Neural cell (in vitro differentiated cells): ENCODE measurements at regions not wholly inside any gene's neighbourhood (a gene's known extent, or its start where the extent isn't known, plus 50 kb on each side); places are given as distances from the start of the nearest gene placed in this dataset.

ENCODE experiments used
- EP300 ChIP-seq: fragments of 450-650 bp; conservative IDR thresholded peaks from 2 replicates; pipeline ENCODE4 v1.6.1; 2014; ENCODE audit warnings: antibody characterized with exemption, mild to moderate bottlenecking, moderate library complexity; ENCODE audit not compliant: poor library complexity, severe bottlenecking
- EZH2 ChIP-seq: fragments of 200-600, 300-800 bp; shearing (Covaris generic), sonication (generic); IDR thresholded peaks from 2 replicates; pipeline ENCODE4 v1.6.1; 2014; ENCODE audit warnings: antibody characterized with exemption, low read length, borderline replicate concordance, mild to moderate bottlenecking; ENCODE audit not compliant: insufficient read depth, poor library complexity, severe bottlenecking
- MXI1 ChIP-seq: fragments of 450-650 bp; conservative IDR thresholded peaks from 2 replicates; pipeline ENCODE4 v1.6.1; 2014; ENCODE audit warnings: antibody characterized with exemption, mild to moderate bottlenecking; ENCODE audit not compliant: poor library complexity, severe bottlenecking
- POLR2AphosphoS5 ChIP-seq: IDR thresholded peaks from 2 replicates; pipeline ENCODE4 v1.6.1; 2012
- RAD21 ChIP-seq: fragments of 450-650 bp; conservative IDR thresholded peaks from 2 replicates; pipeline ENCODE4 v1.6.1; 2014; ENCODE audit warnings: antibody characterized with exemption, mild to moderate bottlenecking, moderate library complexity
- TAF1 ChIP-seq: IDR thresholded peaks from 2 replicates; pipeline ENCODE4 v1.6.1; 2012; ENCODE audit warnings: low read depth
- TF ChIP-seq, protein P1 (sequence below): fragments of 450-650 bp; IDR thresholded peaks from 2 replicates; pipeline ENCODE4 v1.5.1; 2014; ENCODE audit warnings: antibody characterized with exemption, mild to moderate bottlenecking, moderate library complexity; ENCODE audit not compliant: poor library complexity, severe bottlenecking
- TF ChIP-seq, protein P2 (sequence below): IDR thresholded peaks from 2 replicates; pipeline ENCODE4 v1.6.1; 2012; ENCODE audit warnings: borderline replicate concordance

DNA sequence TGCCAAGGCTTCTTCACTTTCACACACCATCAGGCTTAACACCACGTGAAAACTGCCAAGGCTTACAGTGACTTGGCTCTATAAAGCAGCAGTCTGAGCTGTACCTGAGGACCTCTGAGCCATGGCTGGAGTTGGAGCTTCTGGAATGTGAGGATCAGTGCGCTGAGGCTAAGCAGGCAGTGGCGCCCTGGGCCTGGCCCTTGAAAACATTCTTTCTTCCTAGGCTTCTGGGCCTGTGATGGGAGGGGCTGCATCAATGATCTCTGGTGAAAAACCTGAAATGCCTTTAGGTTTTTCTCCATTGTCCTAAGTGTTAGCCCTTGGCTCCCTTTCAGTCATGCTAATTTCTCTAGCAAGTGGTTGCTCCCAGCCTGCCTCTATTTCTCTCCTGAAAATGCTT, 192.5 kb upstream of the PCDH20 start:
- TF ChIP-seq, protein P1, sequence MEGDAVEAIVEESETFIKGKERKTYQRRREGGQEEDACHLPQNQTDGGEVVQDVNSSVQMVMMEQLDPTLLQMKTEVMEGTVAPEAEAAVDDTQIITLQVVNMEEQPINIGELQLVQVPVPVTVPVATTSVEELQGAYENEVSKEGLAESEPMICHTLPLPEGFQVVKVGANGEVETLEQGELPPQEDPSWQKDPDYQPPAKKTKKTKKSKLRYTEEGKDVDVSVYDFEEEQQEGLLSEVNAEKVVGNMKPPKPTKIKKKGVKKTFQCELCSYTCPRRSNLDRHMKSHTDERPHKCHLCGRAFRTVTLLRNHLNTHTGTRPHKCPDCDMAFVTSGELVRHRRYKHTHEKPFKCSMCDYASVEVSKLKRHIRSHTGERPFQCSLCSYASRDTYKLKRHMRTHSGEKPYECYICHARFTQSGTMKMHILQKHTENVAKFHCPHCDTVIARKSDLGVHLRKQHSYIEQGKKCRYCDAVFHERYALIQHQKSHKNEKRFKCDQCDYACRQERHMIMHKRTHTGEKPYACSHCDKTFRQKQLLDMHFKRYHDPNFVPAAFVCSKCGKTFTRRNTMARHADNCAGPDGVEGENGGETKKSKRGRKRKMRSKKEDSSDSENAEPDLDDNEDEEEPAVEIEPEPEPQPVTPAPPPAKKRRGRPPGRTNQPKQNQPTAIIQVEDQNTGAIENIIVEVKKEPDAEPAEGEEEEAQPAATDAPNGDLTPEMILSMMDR: no peak
- no peak for TF ChIP-seq EP300
- TF ChIP-seq RAD21: no peak
- TF ChIP-seq MXI1: no peak
- TF ChIP-seq POLR2AphosphoS5: no peak
- TF ChIP-seq, protein P2, sequence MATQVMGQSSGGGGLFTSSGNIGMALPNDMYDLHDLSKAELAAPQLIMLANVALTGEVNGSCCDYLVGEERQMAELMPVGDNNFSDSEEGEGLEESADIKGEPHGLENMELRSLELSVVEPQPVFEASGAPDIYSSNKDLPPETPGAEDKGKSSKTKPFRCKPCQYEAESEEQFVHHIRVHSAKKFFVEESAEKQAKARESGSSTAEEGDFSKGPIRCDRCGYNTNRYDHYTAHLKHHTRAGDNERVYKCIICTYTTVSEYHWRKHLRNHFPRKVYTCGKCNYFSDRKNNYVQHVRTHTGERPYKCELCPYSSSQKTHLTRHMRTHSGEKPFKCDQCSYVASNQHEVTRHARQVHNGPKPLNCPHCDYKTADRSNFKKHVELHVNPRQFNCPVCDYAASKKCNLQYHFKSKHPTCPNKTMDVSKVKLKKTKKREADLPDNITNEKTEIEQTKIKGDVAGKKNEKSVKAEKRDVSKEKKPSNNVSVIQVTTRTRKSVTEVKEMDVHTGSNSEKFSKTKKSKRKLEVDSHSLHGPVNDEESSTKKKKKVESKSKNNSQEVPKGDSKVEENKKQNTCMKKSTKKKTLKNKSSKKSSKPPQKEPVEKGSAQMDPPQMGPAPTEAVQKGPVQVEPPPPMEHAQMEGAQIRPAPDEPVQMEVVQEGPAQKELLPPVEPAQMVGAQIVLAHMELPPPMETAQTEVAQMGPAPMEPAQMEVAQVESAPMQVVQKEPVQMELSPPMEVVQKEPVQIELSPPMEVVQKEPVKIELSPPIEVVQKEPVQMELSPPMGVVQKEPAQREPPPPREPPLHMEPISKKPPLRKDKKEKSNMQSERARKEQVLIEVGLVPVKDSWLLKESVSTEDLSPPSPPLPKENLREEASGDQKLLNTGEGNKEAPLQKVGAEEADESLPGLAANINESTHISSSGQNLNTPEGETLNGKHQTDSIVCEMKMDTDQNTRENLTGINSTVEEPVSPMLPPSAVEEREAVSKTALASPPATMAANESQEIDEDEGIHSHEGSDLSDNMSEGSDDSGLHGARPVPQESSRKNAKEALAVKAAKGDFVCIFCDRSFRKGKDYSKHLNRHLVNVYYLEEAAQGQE: no peak
- no peak for TF ChIP-seq EZH2
- TF ChIP-seq TAF1: no peak
